A549 (cell line): ENCODE measurements at regions not wholly inside any gene's neighbourhood (a gene's known extent, or its start where the extent isn't known, plus 50 kb on each side); places are given as distances from the start of the nearest gene placed in this dataset.

ENCODE experiments used
- ATAC-seq, 2 experiments: fragments of 200-7000 bp in 1 of 2; fragments of >200 bp in 1 of 2; cut with Nextera tagmentation in 1 of 2; cut with Tn5 transposase in 1 of 2; 3 replicates each; pipeline versions ENCODE4 v1.8.0 to v1.9.1; 2018 to 2020; ENCODE audit warnings: mild to moderate bottlenecking in 1 of 2, moderate library complexity in 1 of 2
- CTCF ChIA-PET: fragments of 300-600 bp; sonication (Branson Sonifier 250); formaldehyde crosslinking; extraction: SDS; loops from one replicate; lab custom pipeline; 2021; ENCODE audit warnings: antibody characterized with exemption, inconsistent platforms; lab: Yijun Ruan, JAX
- POLR2A ChIA-PET: fragments of 350-600 bp; formaldehyde crosslinking; extraction: SDS; loops from one replicate; lab custom pipeline; 2021; ENCODE audit warnings: antibody characterized with exemption, inconsistent platforms; lab: Yijun Ruan, JAX
- DNase-seq, 2 experiments: peaks; one replicate each; pipeline versions ENCODE4 v3.0.0 to v3.0.0-alpha.2; 2011 to 2016; ENCODE audit warnings: low read depth in 1 of 2, low spot score in 1 of 2
- FAIRE-seq: peaks from 2 replicates; lab custom pipeline; 2011; peaks lifted over from hg19 to GRCh38; lab: Jason Lieb, UNC
- H3K27ac ChIP-seq, 2 experiments: fragments of >200 bp; sonication (Bioruptor Twin); formaldehyde crosslinking; 3 replicates each; pipeline ENCODE4 v1.5.1; 2016 to 2017
- H3K4me1 ChIP-seq: fragments of >200 bp; sonication (Bioruptor Twin); formaldehyde crosslinking; 3 replicates; pipeline ENCODE4 v1.6.1; 2016
- H3K4me2 ChIP-seq: fragments of >200 bp; sonication (Bioruptor Twin); formaldehyde crosslinking; 3 replicates; pipeline ENCODE4 v1.6.1; 2016
- H3K4me3 ChIP-seq: fragments of >200 bp; sonication (Bioruptor Twin); formaldehyde crosslinking; 3 replicates; pipeline ENCODE4 v1.5.1; 2016
- H3K9me3 ChIP-seq: fragments of >200 bp; sonication (Bioruptor Twin); formaldehyde crosslinking; 3 replicates; pipeline ENCODE4 v1.6.1; 2016
- CBX2 ChIP-seq: fragments of 200-600 bp; sonication (generic); IDR thresholded peaks from 2 replicates; pipeline ENCODE4 v1.6.1; 2016; ENCODE audit warnings: low read depth, mild to moderate bottlenecking, borderline replicate concordance
- CHD4 ChIP-seq: fragments of 200-600 bp; sonication (generic); IDR thresholded peaks from 2 replicates; pipeline ENCODE4 v1.6.1; 2016; ENCODE audit warnings: antibody characterized with exemption, mild to moderate bottlenecking, borderline replicate concordance
- EHMT2 ChIP-seq: fragments of 200-600 bp; sonication (generic); IDR thresholded peaks from 2 replicates; pipeline ENCODE4 v1.6.1; 2016; ENCODE audit warnings: antibody characterized with exemption, low read depth, mild to moderate bottlenecking, moderate library complexity
- EP300 ChIP-seq, 2 experiments: fragments of >200 bp; sonication (Bioruptor Twin); formaldehyde crosslinking; IDR thresholded peaks; 2 replicates in 1 of 2; 3 replicates in 1 of 2; pipeline ENCODE4 v1.6.1; 2016 to 2017
- ESRRA ChIP-seq: fragments of 150-350 bp; IDR thresholded peaks from 2 replicates; pipeline ENCODE4 v1.6.1; 2014; ENCODE audit warnings: mild to moderate bottlenecking, low read length, borderline replicate concordance
- GATA3 ChIP-seq: IDR thresholded peaks from 2 replicates; pipeline ENCODE4 v1.6.1; 2012; ENCODE audit warnings: borderline replicate concordance
- HEYL ChIP-seq: fragments of 250-450 bp; sonication (Bioruptor Pico); IDR thresholded peaks from 2 replicates; pipeline ENCODE4 v1.8.0; 2021; ENCODE audit warnings: mild to moderate bottlenecking, moderate library complexity
- JUNB ChIP-seq: fragments of >200 bp; sonication (Bioruptor Twin); formaldehyde crosslinking; IDR thresholded peaks from 2 replicates; pipeline ENCODE4 v1.6.1; 2016
- KDM5A ChIP-seq: fragments of 200-600 bp; sonication (generic); IDR thresholded peaks from 2 replicates; pipeline ENCODE4 v1.6.1; 2016; ENCODE audit warnings: antibody characterized with exemption, mild to moderate bottlenecking
- MAFK ChIP-seq: fragments of 450-650 bp; IDR thresholded peaks from 2 replicates; pipeline ENCODE4 v1.6.1; 2014; ENCODE audit not compliant: partially characterized antibody
- MAZ ChIP-seq: fragments of 150-350 bp; IDR thresholded peaks from 2 replicates; pipeline ENCODE4 v1.6.1; 2014; ENCODE audit warnings: antibody characterized with exemption, low read depth, low read length, borderline replicate concordance
- MYC ChIP-seq: IDR thresholded peaks from 2 replicates; pipeline ENCODE4 v1.6.1; 2012; ENCODE audit warnings: mild to moderate bottlenecking, inconsistent platforms, low read length, improper control_type of control experiment, borderline replicate concordance
- NPAS2 ChIP-seq: fragments of 250-450 bp; sonication (Bioruptor Pico); IDR thresholded peaks from 2 replicates; pipeline ENCODE4 v1.8.0; 2022; ENCODE audit warnings: mild to moderate bottlenecking, moderate library complexity, borderline replicate concordance
- NR3C1 ChIP-seq: fragments of >200 bp; sonication (Bioruptor Twin); formaldehyde crosslinking; IDR thresholded peaks from 3 replicates; pipeline ENCODE4 v1.6.1; 2017
- PHF8 ChIP-seq: fragments of 200-600 bp; sonication (generic); IDR thresholded peaks from 2 replicates; pipeline ENCODE4 v1.6.1; 2016; ENCODE audit warnings: low read depth, mild to moderate bottlenecking, antibody characterized with exemption, moderate library complexity, borderline replicate concordance
- POLR2A ChIP-seq: IDR thresholded peaks from 2 replicates; pipeline ENCODE4 v1.6.1; 2012; ENCODE audit warnings: mild to moderate bottlenecking, low read length
- RARB ChIP-seq: fragments of 250-450 bp; sonication (Bioruptor Pico); IDR thresholded peaks from 2 replicates; pipeline ENCODE4 v1.8.0; 2021; ENCODE audit warnings: mild to moderate bottlenecking, moderate library complexity
- RCOR1 ChIP-seq: fragments of 150-350 bp; IDR thresholded peaks from 2 replicates; pipeline ENCODE4 v1.6.1; 2014; ENCODE audit warnings: antibody characterized with exemption, low read length, low read depth
- SREBF2 ChIP-seq: fragments of 450-650 bp; IDR thresholded peaks from 2 replicates; pipeline ENCODE4 v1.6.1; 2014; ENCODE audit warnings: mild to moderate bottlenecking, moderate library complexity
- TFCP2L1 ChIP-seq: fragments of 250-450 bp; sonication (Bioruptor Pico); IDR thresholded peaks from 2 replicates; pipeline ENCODE4 v1.5.0; 2021; ENCODE audit warnings: mild to moderate bottlenecking
- TP53 ChIP-seq: fragments of 250-450 bp; sonication (Bioruptor Pico); IDR thresholded peaks from 2 replicates; pipeline ENCODE4 v1.5.0; 2021; ENCODE audit warnings: mild to moderate bottlenecking, moderate library complexity
- ZC3H11A ChIP-seq: fragments of 450-650 bp; IDR thresholded peaks from 2 replicates; pipeline ENCODE4 v1.6.1; 2014; ENCODE audit warnings: antibody characterized with exemption, mild to moderate bottlenecking
- WGBS: methylation state at CpG from one replicate; pipeline ENCODE4 v1.1.6; 2017; ENCODE audit errors: missing lambda C conversion rate; 5-methylcytosine and 5-hydroxymethylcytosine counted together
- TF ChIP-seq, protein P1 (sequence below): IDR thresholded peaks from 2 replicates; pipeline ENCODE4 v1.6.1; 2012; ENCODE audit warnings: low read depth, borderline replicate concordance
- TF ChIP-seq, protein P2 (sequence below): fragments of 450-650 bp; IDR thresholded peaks from 2 replicates; pipeline ENCODE4 v1.6.1; 2014; ENCODE audit warnings: antibody characterized with exemption
- TF ChIP-seq, protein P3 (sequence below): fragments of 250-450 bp; sonication (Bioruptor Pico); IDR thresholded peaks from 2 replicates; pipeline ENCODE4 v1.5.0; 2020; ENCODE audit warnings: low read depth, mild to moderate bottlenecking, moderate library complexity
- TF ChIP-seq, protein P4 (sequence below): IDR thresholded peaks from 2 replicates; pipeline ENCODE4 v1.6.1; 2012
- TF ChIP-seq, protein P5 (sequence below): fragments of 200-600 bp; sonication (generic); IDR thresholded peaks from 2 replicates; pipeline ENCODE4 v1.6.1; 2016; ENCODE audit warnings: antibody characterized with exemption, mild to moderate bottlenecking, moderate library complexity

DNA sequence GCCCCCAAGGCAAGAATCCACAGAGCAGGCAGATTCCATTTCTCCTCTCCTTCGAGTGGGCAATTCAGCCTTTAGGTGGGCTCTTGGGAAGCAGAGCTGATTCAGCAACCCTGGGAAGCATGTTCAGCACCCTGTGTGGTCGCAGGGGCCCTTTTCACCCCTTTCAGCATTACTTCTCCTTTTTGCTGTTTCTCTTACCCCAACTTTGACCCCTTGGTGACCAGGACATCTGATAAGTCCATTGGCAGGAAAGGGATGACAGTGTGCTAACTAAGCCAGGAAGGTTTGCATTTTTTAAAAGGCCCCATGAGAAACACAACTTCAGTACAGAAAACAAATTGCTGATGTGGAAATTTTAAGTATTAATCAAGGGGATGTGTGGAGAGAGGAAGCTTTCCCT lies 283.7 kb upstream of the NRP1 start:
- no peaks in the 10 kb centered on the region for H3K4me1 ChIP-seq
- ChIA-PET CTCF (no interaction called here), POLR2A (no interaction called here)
- ATAC-seq (no peak), FAIRE-seq (no peak), DNase-seq (no peak)
- TF ChIP-seq NR3C1 (no peak), JUNB (no peak), CBX2 (no peak), NPAS2 (CRISPR knock-in tag) (no peak), MAFK (peak; percentile 31)
- no peak overlapping the region for H3K4me3 ChIP-seq
- no peak overlapping the region for H3K4me2 ChIP-seq
- peaks cover 5% of the 10 kb centered on the region; the same call in 2 of the 3 replicates for H3K9me3 ChIP-seq
- no peak overlapping the region for H3K27ac ChIP-seq
- WGBS, result 34% methylated on average over 2 of the region's 2 CpGs

DNA sequence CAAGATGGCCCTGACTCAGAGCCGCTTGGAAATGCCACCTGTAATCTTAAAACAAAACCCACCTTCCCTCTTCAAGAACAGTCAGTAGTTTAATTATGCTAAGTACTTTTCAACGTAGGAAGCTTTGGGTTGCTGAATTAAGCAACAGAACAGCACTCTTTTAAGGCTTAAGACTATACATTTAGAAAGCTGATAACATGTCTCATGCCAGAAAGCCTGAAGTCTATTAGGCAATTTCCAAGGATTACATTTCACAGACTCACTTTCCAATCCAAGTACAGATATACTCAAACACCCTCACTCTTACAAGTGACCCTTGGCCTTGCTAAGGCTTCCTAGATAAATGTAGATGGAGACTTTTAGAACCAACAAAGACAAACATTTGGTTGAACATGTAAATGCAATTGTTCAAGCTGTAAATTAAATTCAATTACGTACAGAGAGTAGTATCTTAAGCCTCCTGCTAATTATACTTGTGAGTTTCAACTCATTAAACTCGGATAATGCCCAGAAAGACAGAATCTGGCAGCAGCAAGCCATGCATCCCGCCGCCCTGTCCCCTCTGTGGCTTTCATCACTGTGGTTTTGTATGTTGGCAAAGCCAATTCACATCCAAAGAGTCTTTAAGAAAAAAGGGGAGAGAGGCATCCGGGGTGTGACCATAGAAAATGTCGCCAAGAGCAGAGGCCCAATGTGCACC lies 283.1 kb upstream of the NRP1 start:
- H3K4me3 ChIP-seq, result no peak overlapping the region
- TF ChIP-seq, protein P1, sequence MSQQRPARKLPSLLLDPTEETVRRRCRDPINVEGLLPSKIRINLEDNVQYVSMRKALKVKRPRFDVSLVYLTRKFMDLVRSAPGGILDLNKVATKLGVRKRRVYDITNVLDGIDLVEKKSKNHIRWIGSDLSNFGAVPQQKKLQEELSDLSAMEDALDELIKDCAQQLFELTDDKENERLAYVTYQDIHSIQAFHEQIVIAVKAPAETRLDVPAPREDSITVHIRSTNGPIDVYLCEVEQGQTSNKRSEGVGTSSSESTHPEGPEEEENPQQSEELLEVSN, result no peak
- TF ChIP-seq TFCP2L1 (CRISPR knock-in tag), result no peak
- TF ChIP-seq PHF8, result no peak
- TF ChIP-seq, protein P2, sequence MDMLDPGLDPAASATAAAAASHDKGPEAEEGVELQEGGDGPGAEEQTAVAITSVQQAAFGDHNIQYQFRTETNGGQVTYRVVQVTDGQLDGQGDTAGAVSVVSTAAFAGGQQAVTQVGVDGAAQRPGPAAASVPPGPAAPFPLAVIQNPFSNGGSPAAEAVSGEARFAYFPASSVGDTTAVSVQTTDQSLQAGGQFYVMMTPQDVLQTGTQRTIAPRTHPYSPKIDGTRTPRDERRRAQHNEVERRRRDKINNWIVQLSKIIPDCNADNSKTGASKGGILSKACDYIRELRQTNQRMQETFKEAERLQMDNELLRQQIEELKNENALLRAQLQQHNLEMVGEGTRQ, result no peak
- TF ChIP-seq KDM5A, result no peak
- TF ChIP-seq EHMT2, result no peak
- TF ChIP-seq POLR2A, result no peak
- no peak for TF ChIP-seq JUNB
- no peak for TF ChIP-seq GATA3
- no peak for TF ChIP-seq SREBF2
- no peak for TF ChIP-seq RCOR1
- TF ChIP-seq MAZ, result no peak
- TF ChIP-seq MYC, result no peak
- TF ChIP-seq, protein P3, sequence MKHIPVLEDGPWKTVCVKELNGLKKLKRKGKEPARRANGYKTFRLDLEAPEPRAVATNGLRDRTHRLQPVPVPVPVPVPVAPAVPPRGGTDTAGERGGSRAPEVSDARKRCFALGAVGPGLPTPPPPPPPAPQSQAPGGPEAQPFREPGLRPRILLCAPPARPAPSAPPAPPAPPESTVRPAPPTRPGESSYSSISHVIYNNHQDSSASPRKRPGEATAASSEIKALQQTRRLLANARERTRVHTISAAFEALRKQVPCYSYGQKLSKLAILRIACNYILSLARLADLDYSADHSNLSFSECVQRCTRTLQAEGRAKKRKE, result no peak
- no peak overlapping the region for H3K4me2 ChIP-seq
- FAIRE-seq (no peak), DNase-seq (no peak), ATAC-seq (no peak)
- H3K9me3 ChIP-seq, result peaks cover 5% of the 10 kb centered on the region; the same call in 2 of the 3 replicates
- H3K4me1 ChIP-seq, result no peaks in the 10 kb centered on the region
- POLR2A ChIA-PET, result no interaction called here
- WGBS, result 74% methylated on average over 8 of the region's 8 CpGs
- H3K27ac ChIP-seq, result no peak overlapping the region
- CTCF ChIA-PET, result interaction anchor here (1.3 kb wide), 1 partner anchor 12 kb away, joined by 3 read pairs; no protein-coding TSS in a partner anchor

DNA sequence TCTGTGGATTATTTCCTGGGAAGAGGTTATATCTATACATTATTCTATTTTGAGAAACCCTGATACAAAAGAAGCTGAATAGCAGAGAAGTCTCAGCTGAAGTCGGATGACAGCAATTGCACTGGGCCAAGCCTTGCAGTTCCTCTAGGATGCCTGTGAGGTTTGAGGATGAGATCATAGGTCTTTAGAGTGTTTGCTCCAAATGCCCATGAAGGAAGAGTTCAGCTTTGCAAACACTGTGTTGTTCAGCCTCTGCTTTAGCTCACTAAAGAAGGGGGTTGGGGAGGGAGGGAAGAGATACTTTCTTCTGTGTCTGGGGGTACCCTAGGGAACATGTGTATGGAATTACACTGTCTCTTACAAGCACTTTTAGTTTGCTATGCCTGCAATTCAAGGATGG lies 282.5 kb upstream of the NRP1 start:
- DNase-seq (no peak), FAIRE-seq (no peak), ATAC-seq (no peak)
- CTCF ChIA-PET, result interaction anchor here (1.3 kb wide), 1 partner anchor 13 kb away, joined by 3 read pairs; no protein-coding TSS in a partner anchor
- H3K4me2 ChIP-seq, result no peak overlapping the region
- 50% methylated on average over 1 of the region's 1 CpG for WGBS
- H3K4me1 ChIP-seq, result no peaks in the 10 kb centered on the region
- H3K9me3 ChIP-seq, result peaks cover 5% of the 10 kb centered on the region; the same call in 2 of the 3 replicates
- H3K4me3 ChIP-seq, result no peak overlapping the region
- no peak overlapping the region for H3K27ac ChIP-seq
- POLR2A ChIA-PET, result no interaction called here
- no peak for TF ChIP-seq ESRRA
- TF ChIP-seq, protein P4, sequence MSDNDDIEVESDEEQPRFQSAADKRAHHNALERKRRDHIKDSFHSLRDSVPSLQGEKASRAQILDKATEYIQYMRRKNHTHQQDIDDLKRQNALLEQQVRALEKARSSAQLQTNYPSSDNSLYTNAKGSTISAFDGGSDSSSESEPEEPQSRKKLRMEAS, result no peak
- TF ChIP-seq, protein P5, sequence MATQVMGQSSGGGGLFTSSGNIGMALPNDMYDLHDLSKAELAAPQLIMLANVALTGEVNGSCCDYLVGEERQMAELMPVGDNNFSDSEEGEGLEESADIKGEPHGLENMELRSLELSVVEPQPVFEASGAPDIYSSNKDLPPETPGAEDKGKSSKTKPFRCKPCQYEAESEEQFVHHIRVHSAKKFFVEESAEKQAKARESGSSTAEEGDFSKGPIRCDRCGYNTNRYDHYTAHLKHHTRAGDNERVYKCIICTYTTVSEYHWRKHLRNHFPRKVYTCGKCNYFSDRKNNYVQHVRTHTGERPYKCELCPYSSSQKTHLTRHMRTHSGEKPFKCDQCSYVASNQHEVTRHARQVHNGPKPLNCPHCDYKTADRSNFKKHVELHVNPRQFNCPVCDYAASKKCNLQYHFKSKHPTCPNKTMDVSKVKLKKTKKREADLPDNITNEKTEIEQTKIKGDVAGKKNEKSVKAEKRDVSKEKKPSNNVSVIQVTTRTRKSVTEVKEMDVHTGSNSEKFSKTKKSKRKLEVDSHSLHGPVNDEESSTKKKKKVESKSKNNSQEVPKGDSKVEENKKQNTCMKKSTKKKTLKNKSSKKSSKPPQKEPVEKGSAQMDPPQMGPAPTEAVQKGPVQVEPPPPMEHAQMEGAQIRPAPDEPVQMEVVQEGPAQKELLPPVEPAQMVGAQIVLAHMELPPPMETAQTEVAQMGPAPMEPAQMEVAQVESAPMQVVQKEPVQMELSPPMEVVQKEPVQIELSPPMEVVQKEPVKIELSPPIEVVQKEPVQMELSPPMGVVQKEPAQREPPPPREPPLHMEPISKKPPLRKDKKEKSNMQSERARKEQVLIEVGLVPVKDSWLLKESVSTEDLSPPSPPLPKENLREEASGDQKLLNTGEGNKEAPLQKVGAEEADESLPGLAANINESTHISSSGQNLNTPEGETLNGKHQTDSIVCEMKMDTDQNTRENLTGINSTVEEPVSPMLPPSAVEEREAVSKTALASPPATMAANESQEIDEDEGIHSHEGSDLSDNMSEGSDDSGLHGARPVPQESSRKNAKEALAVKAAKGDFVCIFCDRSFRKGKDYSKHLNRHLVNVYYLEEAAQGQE, result no peak
- TF ChIP-seq EP300 (IDR thresholded peaks at IDR 0.05), result no peak
- TF ChIP-seq, protein P3, result no peak
- no peak for TF ChIP-seq RARB (CRISPR knock-in tag)
- no peak for TF ChIP-seq HEYL
- TF ChIP-seq CHD4, result no peak
- TF ChIP-seq GATA3, result no peak
- no peak for TF ChIP-seq ZC3H11A
- no peak for TF ChIP-seq TP53
